Hematopoietic multipotent progenitor cell treated with erythropoietin and hydrocortisone succinate and interleukin-3 and kit ligand, for 8 days (in vitro differentiated cells): ENCODE measurements at regions not wholly inside any gene's neighbourhood (a gene's known extent, or its start where the extent isn't known, plus 50 kb on each side); places are given as distances from the start of the nearest gene placed in this dataset.
A peak's percentile ranks its signal among the peaks of the same experiment; 100 is the strongest.
"Not testable (repeated sequence)": the region's sequence is repeated elsewhere in the genome, so short reads cannot be mapped to it uniquely, and the experiment has no call there.

ENCODE experiments used
- DNase-seq: peaks from one replicate; pipeline ENCODE4 v3.0.0-alpha.2; 2015

- no peak for DNase-seq
Measured at GRCh38 chr12:46484396-46485061, 112.0 kb upstream of the SLC38A2 start.

- DNase-seq = no peak
Measured at GRCh38 chr12:46483572-46484395, 111.2 kb upstream of the SLC38A2 start.

- no peak for DNase-seq
Measured at GRCh38 chr12:46480724-46481123, 108.2 kb upstream of the SLC38A2 start.

DNA sequence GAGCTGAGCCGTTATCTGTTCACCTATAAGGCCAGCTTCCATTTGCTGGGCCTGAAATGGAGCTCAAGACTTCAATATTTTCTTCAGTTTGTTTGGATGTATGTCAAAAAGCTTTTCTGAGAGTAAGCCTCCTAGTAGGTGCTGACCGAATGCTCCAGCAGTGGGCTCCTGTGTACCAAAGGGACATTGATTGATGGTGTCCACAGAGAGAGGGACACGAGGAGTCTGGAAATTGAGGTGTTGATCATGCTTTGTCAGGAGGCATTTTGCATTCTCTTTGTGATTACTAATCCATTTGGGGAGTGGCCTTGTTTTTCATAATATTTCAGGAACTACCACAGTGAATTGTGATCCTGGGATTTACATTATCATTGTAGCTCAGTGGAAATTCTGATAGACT lies 107.7 kb upstream of the SLC38A2 start:
- no peak for DNase-seq

GRCh38 chr12:46478123-46478522 lies 105.5 kb upstream of the SLC38A2 start:
- no peak for DNase-seq

DNA sequence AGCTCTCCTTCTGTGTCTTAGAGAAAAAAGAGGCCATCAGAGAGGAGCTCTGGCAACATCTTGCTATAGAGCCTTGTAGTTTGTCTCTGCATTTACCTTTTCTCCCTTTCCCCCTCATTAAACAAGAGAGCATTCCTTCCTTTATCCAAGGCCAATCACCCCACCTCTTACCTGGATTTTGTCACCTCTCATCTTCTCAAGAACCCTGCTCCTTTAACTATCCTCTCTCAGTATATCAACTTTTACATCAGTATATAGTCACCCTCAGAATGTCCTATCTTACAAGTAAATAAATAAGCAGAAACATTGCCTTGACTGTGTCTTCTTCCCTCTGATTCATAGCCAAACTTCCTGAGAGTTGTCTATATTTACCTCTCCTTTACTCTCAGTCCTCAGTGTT lies 105.0 kb upstream of the SLC38A2 start:
- DNase-seq = no peak

DNA sequence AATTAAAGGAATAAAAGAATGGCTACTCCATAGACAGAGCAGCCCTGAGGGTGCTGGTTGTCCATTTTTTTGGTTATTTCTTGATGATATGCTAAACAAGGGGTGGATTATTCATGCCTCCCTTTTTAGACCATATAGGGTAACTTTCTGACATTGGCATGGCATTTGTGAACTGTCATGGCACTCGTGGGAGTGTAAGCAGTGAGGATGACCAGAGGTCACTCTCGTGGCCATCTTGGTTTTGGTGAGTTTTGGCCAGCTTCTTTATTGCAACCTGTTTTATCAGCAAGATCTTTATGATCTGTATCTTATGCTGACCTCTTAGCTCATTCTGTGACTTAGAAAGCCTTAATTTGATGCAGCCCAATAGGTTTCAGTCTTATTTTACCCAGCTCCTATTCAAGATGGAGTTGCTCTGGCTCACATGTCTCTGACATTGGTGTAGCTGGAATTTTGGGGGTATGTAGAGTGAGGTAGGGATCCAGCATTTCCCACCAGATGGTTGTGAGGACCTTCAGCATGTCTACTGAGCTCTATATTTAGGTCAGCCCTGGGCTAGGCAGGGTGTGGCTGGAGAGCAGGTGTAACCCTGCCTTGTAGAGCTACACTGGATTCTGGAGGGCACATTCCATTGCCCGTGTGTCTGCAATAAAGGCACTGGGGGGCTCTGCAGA lies 103.5 kb upstream of the SLC38A2 start:
- no peak for DNase-seq

- not testable (repeated sequence) for DNase-seq
Measured at GRCh38 chr12:46474385-46474784, 101.8 kb upstream of the SLC38A2 start.

DNA sequence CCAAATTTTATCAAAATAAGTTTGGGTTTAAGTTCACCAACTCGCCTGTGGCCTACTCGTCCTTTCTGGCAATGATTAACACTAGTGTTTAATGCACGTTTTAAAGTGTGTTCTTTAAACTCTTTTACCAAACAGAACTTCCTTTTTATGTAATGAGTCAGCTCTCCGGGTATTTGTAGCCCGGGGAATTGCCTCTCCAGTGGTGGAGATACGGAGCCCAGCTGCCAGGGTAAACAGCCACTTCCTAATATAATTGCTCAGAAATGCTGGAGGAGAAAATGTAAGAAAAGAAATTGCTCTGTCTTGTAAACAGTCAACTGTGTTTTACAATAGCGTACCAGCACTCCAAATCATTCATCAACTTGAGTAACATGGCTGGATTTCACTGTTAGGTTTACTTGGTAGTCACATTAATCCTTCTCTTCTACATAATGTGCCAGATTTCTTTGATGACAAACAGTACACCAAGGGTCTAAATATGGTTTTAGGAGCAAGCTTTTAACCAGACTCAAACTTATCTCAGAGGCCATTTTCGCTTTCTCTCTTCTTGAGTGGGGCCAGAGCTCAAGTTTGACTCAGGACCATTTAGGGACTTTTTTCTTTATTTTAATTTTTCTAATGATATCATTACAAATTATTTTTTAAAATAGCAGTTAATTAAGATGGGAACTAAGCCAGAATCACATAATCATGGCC lies 101.2 kb upstream of the SLC38A2 start:
- DNase-seq = peak; percentile 30

DNA sequence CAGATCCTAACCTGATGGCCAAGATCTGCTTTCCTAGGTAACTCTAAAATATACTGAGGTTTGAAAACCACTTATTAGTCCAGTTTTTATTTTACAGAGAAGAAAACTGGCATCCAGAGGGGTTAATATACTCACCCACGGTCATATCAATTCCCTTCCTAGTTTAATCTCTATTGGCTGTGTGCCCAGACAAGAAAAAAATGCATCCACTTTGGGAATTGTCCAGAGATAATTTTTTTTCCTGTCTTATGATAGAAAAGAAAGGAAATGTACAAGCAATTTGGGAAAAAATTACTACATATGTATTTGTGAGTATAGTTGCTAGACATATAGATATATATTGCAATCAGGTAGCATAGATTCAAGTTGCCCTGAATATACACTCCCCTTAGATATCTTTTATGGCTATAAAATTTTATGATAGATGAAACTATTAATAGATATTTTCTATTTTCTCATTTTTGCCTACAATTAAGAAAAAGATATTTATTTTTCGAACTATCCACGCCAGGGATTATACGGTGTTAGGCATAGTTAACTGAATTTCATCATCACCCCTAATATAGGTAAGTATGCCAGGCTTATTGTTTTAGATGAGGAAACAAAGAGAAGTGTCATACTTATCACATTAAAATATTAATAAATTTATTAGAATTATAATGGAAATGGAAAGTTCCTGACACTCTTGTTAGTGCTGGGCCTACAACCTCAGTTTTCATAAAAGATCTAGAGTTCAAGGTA lies 100.5 kb upstream of the SLC38A2 start:
- peak; percentile 20 for DNase-seq

DNA sequence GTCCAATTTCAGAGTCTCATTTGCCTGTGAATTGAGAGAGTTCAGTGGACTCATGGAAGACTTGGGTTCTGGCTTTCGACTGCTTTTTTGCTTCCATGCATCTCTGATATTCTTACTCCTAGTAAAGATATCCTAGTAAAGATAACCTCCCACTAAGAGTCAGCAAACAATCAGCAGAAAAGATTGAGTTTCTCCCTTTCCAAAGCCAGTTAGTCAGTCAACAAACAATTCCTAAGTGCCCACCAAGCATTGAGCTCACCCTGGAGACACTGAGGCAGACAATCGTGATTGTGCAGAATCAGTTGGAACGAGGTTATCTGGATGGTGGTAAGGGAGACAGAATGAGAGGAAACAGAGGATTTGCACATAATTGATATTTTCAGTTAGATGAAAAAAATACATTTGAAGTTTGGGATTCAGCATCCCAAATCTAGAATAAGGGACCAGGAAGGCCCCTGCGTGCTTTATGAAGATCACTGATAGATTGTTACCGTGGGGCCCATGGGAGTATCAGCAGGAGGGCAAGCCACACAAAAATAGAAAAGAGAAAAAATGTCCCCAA lies 99.7 kb upstream of the SLC38A2 start:
- no peak for DNase-seq

DNA sequence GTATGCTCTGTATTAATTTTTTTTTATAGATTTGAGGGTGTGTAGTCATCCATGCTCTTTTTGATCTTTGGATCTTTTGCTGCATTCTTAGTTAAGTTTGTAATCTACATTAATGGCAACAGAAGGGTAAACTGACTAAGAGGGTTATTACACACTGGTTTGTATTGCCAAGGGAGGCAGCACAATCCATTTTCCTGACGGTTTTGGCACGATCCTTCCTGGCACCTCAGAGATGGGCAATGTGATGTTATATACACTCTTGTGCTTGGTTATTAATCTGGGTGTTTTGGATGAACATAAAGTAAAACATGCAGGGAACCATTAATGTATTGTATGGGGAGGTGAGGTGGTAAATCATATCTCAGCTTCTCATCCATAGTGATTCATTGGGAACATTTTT lies 98.8 kb upstream of the SLC38A2 start:
- DNase-seq = no peak

GRCh38 chr12:46470975-46471374 lies 98.4 kb upstream of the SLC38A2 start:
- DNase-seq = no peak

- no peak for DNase-seq
Measured at GRCh38 chr12:46470036-46470627, 97.6 kb upstream of the SLC38A2 start.

DNA sequence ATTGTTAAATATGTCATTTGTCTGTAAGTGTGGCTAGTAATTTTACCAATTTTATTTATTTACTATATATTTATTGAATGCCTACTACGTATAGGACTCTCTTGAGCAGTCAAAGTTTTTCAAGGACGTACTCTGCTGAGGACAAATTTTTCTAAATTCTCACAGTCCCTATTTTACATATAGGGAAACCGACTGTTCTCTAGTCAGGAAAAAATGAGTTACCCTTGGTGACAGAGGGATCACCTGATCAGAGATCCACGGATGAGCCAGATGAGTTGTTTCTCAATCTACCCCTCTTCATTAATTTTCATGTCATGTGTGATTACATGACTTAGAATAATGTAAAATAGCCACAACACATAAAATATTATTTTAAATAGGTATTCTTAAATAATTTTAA lies 96.2 kb upstream of the SLC38A2 start:
- DNase-seq = no peak

GRCh38 chr12:46468160-46468559 lies 95.6 kb upstream of the SLC38A2 start:
- DNase-seq = no peak

DNA sequence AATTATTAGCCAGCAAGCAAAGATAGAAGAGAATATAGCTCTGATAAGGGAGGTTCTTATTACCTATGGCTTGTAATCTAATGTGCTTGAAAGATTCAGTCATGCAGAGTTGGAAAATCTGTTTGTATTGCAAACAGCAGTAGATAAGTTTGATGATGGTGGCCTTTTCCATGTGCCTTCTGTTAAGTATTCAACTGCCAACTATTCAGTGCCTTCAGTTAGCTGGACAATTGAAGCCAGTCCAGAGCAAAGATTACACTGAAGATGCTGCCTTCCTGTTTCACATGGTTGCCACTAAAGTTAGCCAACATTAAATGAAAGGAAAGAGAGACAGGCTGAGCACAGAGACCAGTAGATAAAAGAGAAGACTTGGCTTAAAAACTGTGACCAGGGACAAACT lies 92.7 kb upstream of the SLC38A2 start:
- no peak for DNase-seq

- DNase-seq = no peak
Measured at GRCh38 chr12:46464863-46465262, 92.3 kb upstream of the SLC38A2 start.

DNA sequence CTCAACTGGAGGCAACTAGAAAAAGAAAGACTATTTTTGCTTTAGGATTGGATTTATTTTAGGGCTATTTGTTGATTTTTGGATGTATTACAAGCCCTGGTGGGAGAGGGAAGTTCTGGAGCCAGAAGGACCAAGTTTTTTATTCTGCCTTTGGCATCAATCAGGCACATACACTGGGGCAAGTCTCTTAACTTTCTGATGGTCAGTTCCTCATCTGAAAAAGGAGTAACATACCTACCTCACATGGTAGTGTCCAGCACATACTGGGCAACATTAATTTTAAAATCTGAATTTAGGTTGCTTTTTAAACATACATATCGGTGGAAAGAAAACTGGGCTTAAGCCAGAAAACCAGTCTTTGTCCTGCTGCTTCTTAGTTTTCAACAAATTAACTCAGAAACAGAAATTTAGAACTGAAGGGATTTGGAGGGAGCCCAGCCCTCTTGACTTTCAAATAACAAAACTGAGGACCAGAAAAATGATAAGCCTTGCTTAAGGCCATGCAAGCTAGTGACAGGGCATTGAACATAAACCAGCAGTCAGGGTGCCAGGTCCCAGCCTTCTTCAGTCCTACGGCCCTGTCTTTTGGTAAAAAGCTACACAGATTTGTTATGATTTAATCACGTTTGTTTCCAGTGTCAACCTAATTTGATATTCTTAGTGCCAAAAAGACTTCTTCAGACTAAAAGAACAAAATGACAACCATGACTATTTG lies 90.2 kb upstream of the SLC38A2 start:
- DNase-seq = no peak

DNA sequence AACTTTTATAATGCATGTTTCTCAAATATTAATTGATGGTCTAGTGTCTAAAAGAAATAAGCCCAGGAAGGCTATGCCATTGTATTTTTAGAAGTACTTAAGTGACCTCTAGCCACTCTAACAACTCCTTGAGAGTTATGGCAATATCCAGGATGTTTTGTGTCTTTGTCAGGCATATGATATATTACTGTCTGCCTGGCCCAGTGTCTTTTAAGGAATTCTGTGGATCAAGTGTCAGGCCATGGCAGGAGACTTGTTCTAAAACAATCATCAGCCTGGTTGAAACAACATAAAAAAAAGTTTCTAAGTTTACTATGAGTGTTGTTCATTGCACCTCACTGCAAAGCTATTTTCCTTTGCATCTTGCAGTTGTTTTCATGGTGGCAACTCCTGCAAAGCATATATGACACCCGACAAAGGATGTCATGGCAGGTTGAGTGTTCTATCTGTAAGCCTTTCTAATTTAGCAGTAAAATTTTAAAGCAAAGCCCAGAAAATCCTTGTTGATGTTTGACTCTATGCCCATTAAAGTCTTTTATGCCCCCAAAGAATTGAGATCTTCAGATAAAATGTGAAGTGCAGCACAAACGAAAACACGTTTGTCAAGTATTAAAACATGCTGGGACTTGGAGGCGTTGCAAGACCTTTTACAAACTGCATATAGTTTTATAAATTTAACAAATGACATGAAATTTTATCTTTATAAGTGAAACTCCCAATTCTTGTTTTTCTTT lies 89.5 kb upstream of the SLC38A2 start:
- DNase-seq = no peak
